ENCODE measurements at regions not wholly inside any gene's neighbourhood (a gene's known extent, or its start where the extent isn't known, plus 50 kb on each side); places are given as distances from the start of the nearest gene placed in this dataset.
"Not testable (repeated sequence)": the region's sequence is repeated elsewhere in the genome, so short reads cannot be mapped to it uniquely, and the experiment has no call there.

GRCh38 chr5:121665542-121665941 is 186.1 kb upstream of the FTMT start:
- DNase-seq (ENCODE audit: low read depth) = not testable (repeated sequence)

GRCh38 chr5:121667292-121667691 is 184.4 kb upstream of the FTMT start:
- no peak for DNase-seq (ENCODE audit: low read depth)

- peak; percentile 15 for DNase-seq (ENCODE audit: low read depth)
These were observed 183.0 kb upstream of the FTMT start for GRCh38 chr5:121668635-121669034.

- no peak for DNase-seq (ENCODE audit: low read depth)
These were observed 180.1 kb upstream of the FTMT start for GRCh38 chr5:121671624-121672023.

GRCh38 chr5:121675924-121676323 is 175.8 kb upstream of the FTMT start:
- no peak for DNase-seq (ENCODE audit: low read depth)

- DNase-seq (ENCODE audit: low read depth) = no peak
These were observed 170.3 kb upstream of the FTMT start for GRCh38 chr5:121681229-121681855.

GRCh38 chr5:121688126-121688525 is 163.6 kb upstream of the FTMT start:
- DNase-seq (ENCODE audit: low read depth) = no peak

- DNase-seq (ENCODE audit: low read depth) = no peak
These were observed 162.9 kb upstream of the FTMT start for GRCh38 chr5:121688781-121689180.

GRCh38 chr5:121691478-121691877 is 160.2 kb upstream of the FTMT start:
- no peak for DNase-seq (ENCODE audit: low read depth)

- no peak for DNase-seq (ENCODE audit: low read depth)
These were observed 159.5 kb upstream of the FTMT start for GRCh38 chr5:121692158-121692557.

GRCh38 chr5:121693864-121694263 is 157.8 kb upstream of the FTMT start:
- peak; percentile 83 for DNase-seq (ENCODE audit: low read depth)

GRCh38 chr5:121695307-121695706 is 156.4 kb upstream of the FTMT start:
- peak; percentile 16 for DNase-seq (ENCODE audit: low read depth)

- peak; percentile 10 for DNase-seq (ENCODE audit: low read depth)
These were observed 153.0 kb upstream of the FTMT start for GRCh38 chr5:121698690-121699089.

- no peak for DNase-seq (ENCODE audit: low read depth)
These were observed 150.0 kb upstream of the FTMT start for GRCh38 chr5:121701731-121702130.

GRCh38 chr5:121702682-121703081 is 149.0 kb upstream of the FTMT start:
- DNase-seq (ENCODE audit: low read depth) = no peak

- DNase-seq (ENCODE audit: low read depth) = no peak
These were observed 147.4 kb upstream of the FTMT start for GRCh38 chr5:121704291-121704690.

- DNase-seq (ENCODE audit: low read depth) = no peak
These were observed 145.0 kb upstream of the FTMT start for GRCh38 chr5:121706686-121707085.

GRCh38 chr5:121707178-121707577 is 144.5 kb upstream of the FTMT start:
- DNase-seq (ENCODE audit: low read depth) = no peak

GRCh38 chr5:121711416-121711815 is 140.3 kb upstream of the FTMT start:
- no peak for DNase-seq (ENCODE audit: low read depth)

- no peak for DNase-seq (ENCODE audit: low read depth)
These were observed 132.4 kb upstream of the FTMT start for GRCh38 chr5:121719255-121719654.

GRCh38 chr5:121725450-121725849 is 126.2 kb upstream of the FTMT start:
- no peak for DNase-seq (ENCODE audit: low read depth)

- no peak for DNase-seq (ENCODE audit: low read depth)
These were observed 124.7 kb upstream of the FTMT start for GRCh38 chr5:121726991-121727390.

GRCh38 chr5:121731377-121731776 is 120.3 kb upstream of the FTMT start:
- no peak for DNase-seq (ENCODE audit: low read depth)

- DNase-seq (ENCODE audit: low read depth) = no peak
These were observed 116.1 kb upstream of the FTMT start for GRCh38 chr5:121735618-121736017.
